MM.1S (cell line): ENCODE measurements at regions not wholly inside any gene's neighbourhood (a gene's known extent, or its start where the extent isn't known, plus 50 kb on each side); places are given as distances from the start of the nearest gene placed in this dataset.

Experiments used
- EZH2 ChIP-seq: fragments of 300-600 bp; sonication (generic); optimal IDR thresholded peaks from 2 replicates; pipeline ENCODE3; 2017; ENCODE audit warnings: low read depth, mild to moderate bottlenecking, antibody characterized with exemption, low read length, mixed read lengths
- EZH2phosphoT487 ChIP-seq: fragments of 300-600 bp; sonication (generic); IDR thresholded peaks from 2 replicates; pipeline ENCODE4 v1.6.1; 2018; ENCODE audit warnings: antibody characterized with exemption, low read length
- TF ChIP-seq, protein P1 (sequence below): fragments of 300-600 bp; sonication (generic); IDR thresholded peaks from 2 replicates; pipeline ENCODE4 v1.5.1; 2016; ENCODE audit warnings: antibody characterized with exemption, low read length, mixed read lengths

DNA sequence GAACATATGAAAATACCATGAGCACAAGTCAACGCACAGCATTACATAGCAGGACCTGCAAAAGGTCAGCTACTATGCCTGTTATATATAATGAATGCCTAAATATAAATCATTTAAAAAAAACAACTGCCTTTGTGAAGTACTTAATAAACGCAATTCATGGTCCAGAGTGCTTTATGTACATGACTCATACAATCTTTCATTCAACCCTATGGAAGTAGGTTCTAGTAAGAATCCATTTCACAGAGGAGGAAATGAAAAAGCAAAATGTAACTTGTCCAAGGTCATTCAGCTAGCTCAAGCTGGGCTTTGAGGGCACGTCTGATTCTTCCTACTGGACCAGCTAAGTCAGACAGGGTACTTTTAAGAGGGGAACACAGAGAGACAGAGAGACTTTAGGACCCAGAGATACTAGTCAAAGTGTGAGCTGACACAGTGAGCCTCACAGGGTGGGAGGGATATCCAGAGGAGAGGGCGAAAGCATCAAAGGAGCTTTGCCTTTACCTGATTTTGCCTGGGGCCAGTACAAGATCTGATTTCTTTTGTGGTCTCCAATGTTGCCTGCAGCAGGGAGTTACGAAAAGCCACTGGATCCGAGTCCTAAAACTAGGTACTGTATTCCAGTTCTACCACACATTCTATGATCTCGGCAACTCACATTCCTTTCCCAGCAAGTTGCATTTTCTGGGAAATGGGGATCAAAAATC is 83.4 kb upstream of the ZFHX3 start:
- TF ChIP-seq, protein P1, sequence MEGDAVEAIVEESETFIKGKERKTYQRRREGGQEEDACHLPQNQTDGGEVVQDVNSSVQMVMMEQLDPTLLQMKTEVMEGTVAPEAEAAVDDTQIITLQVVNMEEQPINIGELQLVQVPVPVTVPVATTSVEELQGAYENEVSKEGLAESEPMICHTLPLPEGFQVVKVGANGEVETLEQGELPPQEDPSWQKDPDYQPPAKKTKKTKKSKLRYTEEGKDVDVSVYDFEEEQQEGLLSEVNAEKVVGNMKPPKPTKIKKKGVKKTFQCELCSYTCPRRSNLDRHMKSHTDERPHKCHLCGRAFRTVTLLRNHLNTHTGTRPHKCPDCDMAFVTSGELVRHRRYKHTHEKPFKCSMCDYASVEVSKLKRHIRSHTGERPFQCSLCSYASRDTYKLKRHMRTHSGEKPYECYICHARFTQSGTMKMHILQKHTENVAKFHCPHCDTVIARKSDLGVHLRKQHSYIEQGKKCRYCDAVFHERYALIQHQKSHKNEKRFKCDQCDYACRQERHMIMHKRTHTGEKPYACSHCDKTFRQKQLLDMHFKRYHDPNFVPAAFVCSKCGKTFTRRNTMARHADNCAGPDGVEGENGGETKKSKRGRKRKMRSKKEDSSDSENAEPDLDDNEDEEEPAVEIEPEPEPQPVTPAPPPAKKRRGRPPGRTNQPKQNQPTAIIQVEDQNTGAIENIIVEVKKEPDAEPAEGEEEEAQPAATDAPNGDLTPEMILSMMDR = no peak
- TF ChIP-seq EZH2phosphoT487 (no peak), EZH2 (no peak)
